ENCODE measurements at regions not wholly inside any gene's neighbourhood (a gene's known extent, or its start where the extent isn't known, plus 50 kb on each side); places are given as distances from the start of the nearest gene placed in this dataset.
"Not testable (repeated sequence)": the region's sequence is repeated elsewhere in the genome, so short reads cannot be mapped to it uniquely, and the experiment has no call there.

GRCh38 chr5:41995193-41995592, 70.1 kb downstream of the FBXO4 start:
- no peak for DNase-seq

GRCh38 chr5:42001673-42002072, 76.6 kb downstream of the FBXO4 start:
- no peak for DNase-seq

GRCh38 chr5:42003852-42004251, 78.8 kb downstream of the FBXO4 start:
- not testable (repeated sequence) for DNase-seq

- peak; percentile 12 for DNase-seq
Observed at GRCh38 chr5:42005561-42006153, 80.6 kb downstream of the FBXO4 start.

- DNase-seq = no peak
Observed at GRCh38 chr5:42013561-42013960, 88.5 kb downstream of the FBXO4 start.

- DNase-seq = no peak
Observed at GRCh38 chr5:42015254-42015653, 90.2 kb downstream of the FBXO4 start.

GRCh38 chr5:42015681-42016080, 90.6 kb downstream of the FBXO4 start:
- no peak for DNase-seq

GRCh38 chr5:42020788-42021530, 95.9 kb downstream of the FBXO4 start:
- DNase-seq = no peak

GRCh38 chr5:42021923-42022322, 96.8 kb downstream of the FBXO4 start:
- DNase-seq = no peak

GRCh38 chr5:42022383-42022972, 97.4 kb downstream of the FBXO4 start:
- DNase-seq = no peak

GRCh38 chr5:42026446-42026845, 101.4 kb downstream of the FBXO4 start:
- DNase-seq = no peak

- no peak for DNase-seq
Observed at GRCh38 chr5:42032137-42032536, 107.1 kb downstream of the FBXO4 start.

- no peak for DNase-seq
Observed at GRCh38 chr5:42035526-42035925, 110.4 kb downstream of the FBXO4 start.

- no peak for DNase-seq
Observed at GRCh38 chr5:42036379-42036778, 111.3 kb downstream of the FBXO4 start.

GRCh38 chr5:42037379-42037932, 112.4 kb downstream of the FBXO4 start:
- no peak for DNase-seq

GRCh38 chr5:42043400-42043799, 118.3 kb downstream of the FBXO4 start:
- DNase-seq = no peak

- DNase-seq = peak; percentile 32
Observed at GRCh38 chr5:42057254-42057690, 132.2 kb downstream of the FBXO4 start.

- DNase-seq = no peak
Observed at GRCh38 chr5:42059291-42059690, 134.2 kb downstream of the FBXO4 start.

GRCh38 chr5:42059778-42060464, 134.8 kb downstream of the FBXO4 start:
- DNase-seq = no peak

- no peak for DNase-seq
Observed at GRCh38 chr5:42061121-42061520, 136.0 kb downstream of the FBXO4 start.

GRCh38 chr5:42064821-42065220, 139.7 kb downstream of the FBXO4 start:
- DNase-seq = no peak

- no peak for DNase-seq
Observed at GRCh38 chr5:42066131-42066530, 141.1 kb downstream of the FBXO4 start.

GRCh38 chr5:42074353-42074752, 149.3 kb downstream of the FBXO4 start:
- DNase-seq = no peak
